Ascending aorta (tissue), 2 donors: ENCODE measurements at regions not wholly inside any gene's neighbourhood (a gene's known extent, or its start where the extent isn't known, plus 50 kb on each side); places are given as distances from the start of the nearest gene placed in this dataset.

Experiments
- DNase-seq, 2 donors: peaks; one replicate each; pipeline ENCODE4 v3.0.0-alpha.2; 2019; ENCODE audit warnings: low spot score in 2 of 2
- H3K27ac ChIP-seq, 2 donors: fragments of 200-600 bp; sonication (generic); one replicate each; pipeline ENCODE4 v1.5.1; 2016 to 2017; ENCODE audit warnings: mild to moderate bottlenecking in 1 of 2
- H3K27me3 ChIP-seq: fragments of 200-600 bp; sonication (generic); one replicate; pipeline ENCODE4 v1.5.1; 2017
- H3K36me3 ChIP-seq, 2 donors: fragments of 200-600 bp; sonication (generic); one replicate each; pipeline ENCODE4 v1.5.1; 2016
- H3K4me1 ChIP-seq, 2 donors: fragments of 200-600 bp; sonication (generic); one replicate each; pipeline ENCODE4 v1.5.1; 2016 to 2017; ENCODE audit warnings: mild to moderate bottlenecking in 1 of 2
- H3K4me3 ChIP-seq, 2 donors: fragments of 200-600 bp; sonication (generic); one replicate each; pipeline ENCODE4 v1.5.1; 2016 to 2017; ENCODE audit warnings: mild to moderate bottlenecking in 1 of 2
- H3K9me3 ChIP-seq, 2 donors: fragments of 200-600 bp; sonication (generic); one replicate each; pipeline ENCODE4 v1.5.1; 2016
- CTCF ChIP-seq, 3 experiments: fragments of 200-600 bp in 2 of 3; fragments of 450-650 bp in 1 of 3; sonication (generic) in 2 of 3; IDR thresholded peaks; one replicate each; pipeline ENCODE4 v1.5.1; 2016 to 2019; ENCODE audit warnings: antibody characterized with exemption in 3 of 3, mild to moderate bottlenecking in 1 of 3, moderate library complexity in 1 of 3
- intact Hi-C: fragments of 100-400 bp; cut with DNase I; formaldehyde crosslinking; loops from one replicate; pipeline ENCODE4 v1.15.1; 2023

- no peaks in the 10 kb centered on the region for H3K27me3 ChIP-seq
- no peaks in the 10 kb centered on the region for H3K36me3 ChIP-seq
- no peak for TF ChIP-seq CTCF (IDR thresholded peaks at IDR 0.05)
- intact Hi-C loops, result no loop called here
- no peak overlapping the region for H3K27ac ChIP-seq
- H3K4me1 ChIP-seq, result no peaks in the 10 kb centered on the region
- DNase-seq, result no peak
- no peaks in the 10 kb centered on the region for H3K9me3 ChIP-seq
- H3K4me3 ChIP-seq, result no peak overlapping the region
Measured at GRCh38 chr1:14520514-14521163, 77.8 kb upstream of the KAZN start.

- no peak for DNase-seq
- no peak overlapping the region for H3K27ac ChIP-seq
- no peaks in the 10 kb centered on the region for H3K27me3 ChIP-seq
- H3K4me3 ChIP-seq, result no peak overlapping the region
- H3K36me3 ChIP-seq, result no peaks in the 10 kb centered on the region
- H3K9me3 ChIP-seq, result no peaks in the 10 kb centered on the region
- no peaks in the 10 kb centered on the region for H3K4me1 ChIP-seq
- intact Hi-C loops, result no loop called here
- no peak for TF ChIP-seq CTCF (IDR thresholded peaks at IDR 0.05)
Measured at GRCh38 chr1:14521622-14522021, 76.9 kb upstream of the KAZN start.

DNA sequence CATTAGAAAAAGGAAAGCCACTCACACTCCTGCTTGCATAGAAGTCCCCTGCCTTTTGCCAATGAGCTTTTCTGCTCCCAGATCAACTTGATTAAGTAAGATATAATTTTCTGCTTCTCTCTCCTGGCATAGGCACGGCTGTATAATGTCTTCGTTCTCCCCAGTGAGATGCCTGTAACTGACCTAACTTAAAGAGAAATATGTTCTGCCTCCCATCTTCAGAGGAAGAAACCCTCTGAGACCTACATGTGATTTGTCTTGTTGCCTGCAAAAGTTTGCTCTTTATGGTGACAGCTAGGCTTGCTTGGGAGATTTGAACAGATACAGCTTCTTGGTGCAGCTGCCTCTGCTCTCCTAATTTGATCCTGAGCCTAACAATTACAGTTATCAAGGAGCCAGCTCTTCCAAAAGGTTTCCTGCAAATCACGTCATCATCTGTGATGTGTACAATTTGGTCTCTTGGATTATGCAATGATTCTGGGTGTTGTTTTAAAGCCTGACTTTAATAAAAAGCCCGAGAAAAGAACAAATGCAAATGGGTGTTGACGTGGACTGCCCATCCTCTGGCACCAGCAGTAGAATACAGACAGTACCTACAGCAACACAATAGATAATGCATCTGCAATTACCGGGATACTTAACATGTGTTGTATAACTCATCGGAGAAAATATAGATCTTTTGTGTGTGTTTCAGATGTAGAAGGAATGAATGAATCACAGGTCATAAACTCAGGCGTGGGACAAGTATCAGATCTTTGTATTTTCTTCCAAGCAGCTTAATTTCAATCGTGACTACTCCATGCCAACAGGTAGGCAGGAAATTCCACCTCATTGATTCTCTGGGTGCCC lies 76.2 kb upstream of the KAZN start:
- no peaks in the 10 kb centered on the region for H3K27me3 ChIP-seq
- no peak for DNase-seq
- H3K27ac ChIP-seq, result no peak overlapping the region
- H3K9me3 ChIP-seq, result no peaks in the 10 kb centered on the region
- intact Hi-C loops, result no loop called here
- no peak for TF ChIP-seq CTCF (IDR thresholded peaks at IDR 0.05)
- H3K4me3 ChIP-seq, result no peak overlapping the region
- no peaks in the 10 kb centered on the region for H3K36me3 ChIP-seq
- H3K4me1 ChIP-seq, result no peaks in the 10 kb centered on the region

DNA sequence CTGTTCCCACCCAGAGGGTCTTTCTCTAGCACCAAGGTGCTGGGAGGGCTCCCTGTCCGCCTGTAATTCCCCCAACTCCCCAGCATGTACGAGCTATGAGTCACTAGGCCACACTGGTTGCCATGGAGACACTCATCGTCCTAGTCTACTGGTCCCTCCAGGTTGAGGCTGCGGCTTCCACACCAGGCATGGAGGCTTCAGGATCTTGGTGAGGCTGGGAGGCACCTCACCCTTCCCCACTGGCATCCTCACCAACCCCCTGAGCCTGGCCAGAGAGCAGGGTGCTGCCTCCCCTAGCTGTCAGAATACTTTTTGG lies 75.6 kb upstream of the KAZN start:
- intact Hi-C loops, result no loop called here
- H3K4me1 ChIP-seq, result no peaks in the 10 kb centered on the region
- TF ChIP-seq CTCF (IDR thresholded peaks at IDR 0.05), result no peak
- H3K36me3 ChIP-seq, result no peaks in the 10 kb centered on the region
- H3K27ac ChIP-seq, result no peak overlapping the region
- no peak for DNase-seq
- H3K27me3 ChIP-seq, result no peaks in the 10 kb centered on the region
- no peaks in the 10 kb centered on the region for H3K9me3 ChIP-seq
- no peak overlapping the region for H3K4me3 ChIP-seq

GRCh38 chr1:14524826-14525636 lies 73.5 kb upstream of the KAZN start:
- Histone ChIP-seq H3K27ac (no peak overlapping the region), H3K36me3 (no peaks in the 10 kb centered on the region), H3K9me3 (no peaks in the 10 kb centered on the region), H3K4me3 (no peak overlapping the region), H3K4me1 (no peaks in the 10 kb centered on the region), H3K27me3 (no peaks in the 10 kb centered on the region)
- TF ChIP-seq CTCF (IDR thresholded peaks at IDR 0.05), result no peak
- intact Hi-C loops, result no loop called here
- DNase-seq, result no peak
